ENCODE measurements at regions not wholly inside any gene's neighbourhood (a gene's known extent, or its start where the extent isn't known, plus 50 kb on each side); places are given as distances from the start of the nearest gene placed in this dataset.

- Mint-ChIP-seq H3K9me3 (peaks cover 9% of the 10 kb centered on the region), H3K27me3 (no peaks in the 10 kb centered on the region), H3K4me1 (ENCODE audit: unreplicated experiment) (peaks cover 10% of the 10 kb centered on the region), H3K36me3 (no peaks in the 10 kb centered on the region), H3K27ac (no peak overlapping the region), H3K4me3 (no peak overlapping the region)
- no peak for TF ChIP-seq CTCF (conservative IDR thresholded peaks at IDR 0.05)
- no peak for DNase-seq (ENCODE audit: extremely low spot score, unreplicated experiment)
These were observed 493.9 kb upstream of the IGFBP3 start for GRCh38 chr7:46414946-46415345.

- Mint-ChIP-seq H3K27ac (no peak overlapping the region), H3K36me3 (no peaks in the 10 kb centered on the region), H3K27me3 (no peaks in the 10 kb centered on the region), H3K9me3 (peaks cover 6% of the 10 kb centered on the region), H3K4me3 (no peak overlapping the region), H3K4me1 (ENCODE audit: unreplicated experiment) (peaks cover 14% of the 10 kb centered on the region)
- TF ChIP-seq CTCF (conservative IDR thresholded peaks at IDR 0.05) = no peak
- no peak for DNase-seq (ENCODE audit: extremely low spot score, unreplicated experiment)
These were observed 490.2 kb upstream of the IGFBP3 start for GRCh38 chr7:46411236-46411635.

- TF ChIP-seq CTCF (conservative IDR thresholded peaks at IDR 0.05) = no peak
- Mint-ChIP-seq H3K27ac (no peak overlapping the region), H3K27me3 (no peaks in the 10 kb centered on the region)
These were observed 486.1 kb upstream of the IGFBP3 start for GRCh38 chr7:46407125-46407524.

GRCh38 chr7:46397591-46397990 lies 476.5 kb upstream of the IGFBP3 start:
- no peak for TF ChIP-seq CTCF (conservative IDR thresholded peaks at IDR 0.05)
- H3K4me3 Mint-ChIP-seq = no peak overlapping the region
- no peak for DNase-seq (ENCODE audit: extremely low spot score, unreplicated experiment)
- H3K27ac Mint-ChIP-seq = no peak overlapping the region
- peaks cover 6% of the 10 kb centered on the region for H3K4me1 Mint-ChIP-seq (ENCODE audit: unreplicated experiment)
- no peaks in the 10 kb centered on the region for H3K27me3 Mint-ChIP-seq
- no peaks in the 10 kb centered on the region for H3K36me3 Mint-ChIP-seq
- H3K9me3 Mint-ChIP-seq = peaks cover 13% of the 10 kb centered on the region

More at GRCh38 chr7:46407125-46407524, 486.1 kb upstream of the IGFBP3 start:
- no peak for DNase-seq (ENCODE audit: extremely low spot score, unreplicated experiment)
- H3K36me3 Mint-ChIP-seq = no peaks in the 10 kb centered on the region
- H3K4me3 Mint-ChIP-seq = no peak overlapping the region
- H3K4me1 Mint-ChIP-seq (ENCODE audit: unreplicated experiment) = peaks cover 4% of the 10 kb centered on the region
- H3K9me3 Mint-ChIP-seq = peaks cover 5% of the 10 kb centered on the region

DNA sequence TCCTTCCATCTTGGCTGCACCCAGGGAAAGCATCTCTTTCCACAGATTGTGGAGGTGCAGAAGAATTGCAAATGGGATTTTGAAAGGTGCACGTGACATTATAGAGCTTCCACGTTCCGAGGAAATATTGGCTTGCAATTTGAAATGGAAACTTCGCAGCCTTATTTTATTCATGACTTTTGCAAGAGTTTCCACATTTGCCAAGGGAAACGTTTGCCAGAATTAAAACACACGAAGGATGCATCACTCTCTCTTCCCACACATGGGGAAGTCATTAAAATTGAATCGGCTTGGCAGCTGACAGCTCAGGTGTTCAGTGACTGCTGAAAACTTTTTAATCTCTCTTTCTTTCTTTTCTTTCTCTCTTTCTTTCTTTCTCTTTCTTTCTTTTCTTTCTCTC lies 475.4 kb upstream of the IGFBP3 start:
- no peak for TF ChIP-seq CTCF (conservative IDR thresholded peaks at IDR 0.05)
- DNase-seq (ENCODE audit: extremely low spot score, unreplicated experiment) = no peak
- no peaks in the 10 kb centered on the region for H3K27me3 Mint-ChIP-seq
- no peak overlapping the region for H3K27ac Mint-ChIP-seq
- no peak overlapping the region for H3K4me3 Mint-ChIP-seq
- H3K36me3 Mint-ChIP-seq = no peaks in the 10 kb centered on the region
- H3K9me3 Mint-ChIP-seq = peaks cover 8% of the 10 kb centered on the region
- H3K4me1 Mint-ChIP-seq (ENCODE audit: unreplicated experiment) = peaks cover 10% of the 10 kb centered on the region

DNA sequence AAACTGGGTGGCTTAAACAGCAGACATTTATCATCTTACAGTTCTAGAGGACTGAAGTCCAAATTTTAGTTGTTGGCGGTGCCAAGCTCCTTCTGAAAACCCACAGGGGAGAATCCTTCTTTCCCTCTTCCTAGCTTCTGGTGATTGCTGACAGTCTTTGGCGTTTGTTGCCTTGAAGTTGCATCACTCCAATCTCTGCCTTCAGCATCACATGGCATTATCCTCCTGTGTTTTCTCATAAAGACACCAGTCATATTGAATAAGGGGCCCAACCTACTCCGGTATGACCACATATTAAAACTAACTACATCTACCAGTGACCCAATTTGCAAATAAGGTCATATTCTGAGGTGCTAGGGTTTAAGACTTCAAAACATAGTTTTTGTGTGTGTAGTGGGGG lies 472.1 kb upstream of the IGFBP3 start:
- H3K36me3 Mint-ChIP-seq = no peaks in the 10 kb centered on the region
- H3K27me3 Mint-ChIP-seq = no peaks in the 10 kb centered on the region
- H3K4me1 Mint-ChIP-seq (ENCODE audit: unreplicated experiment) = peaks cover 22% of the 10 kb centered on the region
- DNase-seq (ENCODE audit: extremely low spot score, unreplicated experiment) = no peak
- H3K27ac Mint-ChIP-seq = no peak overlapping the region
- H3K4me3 Mint-ChIP-seq = no peak overlapping the region
- no peak for TF ChIP-seq CTCF (conservative IDR thresholded peaks at IDR 0.05)
- peaks cover 7% of the 10 kb centered on the region for H3K9me3 Mint-ChIP-seq
